OCI-LY7 (cell line): ENCODE measurements at regions not wholly inside any gene's neighbourhood (a gene's known extent, or its start where the extent isn't known, plus 50 kb on each side); places are given as distances from the start of the nearest gene placed in this dataset.

ENCODE experiments used
- EZH2phosphoT487 ChIP-seq: fragments of 200-600 bp; sonication (generic); IDR thresholded peaks from 2 replicates; pipeline ENCODE4 v1.6.1; 2018; ENCODE audit warnings: low read depth, borderline replicate concordance, mild to moderate bottlenecking, mixed run types, antibody characterized with exemption, low read length, moderate library complexity, mixed read lengths
- TF ChIP-seq, protein P1 (sequence below): fragments of 200-600 bp; sonication (generic); conservative IDR thresholded peaks from 2 replicates; pipeline ENCODE4 v1.5.1; 2014; ENCODE audit warnings: mild to moderate bottlenecking, antibody characterized with exemption, low read length, moderate library complexity, mixed read lengths

DNA sequence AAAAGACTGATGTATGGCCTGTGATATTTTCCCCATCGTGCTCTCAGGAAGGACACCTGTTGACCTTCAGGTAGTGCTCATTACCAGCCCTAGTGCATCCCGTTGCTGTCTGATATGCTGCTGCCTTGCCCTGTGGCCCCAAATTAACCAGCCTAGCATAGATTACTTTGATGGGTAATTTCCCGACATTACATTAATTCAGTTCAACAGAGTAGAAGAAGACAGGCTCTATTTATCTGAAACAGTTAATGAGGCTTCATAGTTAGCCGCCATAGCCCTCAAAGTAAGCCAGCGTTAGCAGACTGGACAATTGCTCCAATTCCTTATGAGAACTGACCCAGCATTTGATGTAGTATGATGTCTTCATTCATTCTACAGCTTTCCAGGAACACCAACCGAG, 257.6 kb downstream of the OLFM3 start:
- TF ChIP-seq, protein P1, sequence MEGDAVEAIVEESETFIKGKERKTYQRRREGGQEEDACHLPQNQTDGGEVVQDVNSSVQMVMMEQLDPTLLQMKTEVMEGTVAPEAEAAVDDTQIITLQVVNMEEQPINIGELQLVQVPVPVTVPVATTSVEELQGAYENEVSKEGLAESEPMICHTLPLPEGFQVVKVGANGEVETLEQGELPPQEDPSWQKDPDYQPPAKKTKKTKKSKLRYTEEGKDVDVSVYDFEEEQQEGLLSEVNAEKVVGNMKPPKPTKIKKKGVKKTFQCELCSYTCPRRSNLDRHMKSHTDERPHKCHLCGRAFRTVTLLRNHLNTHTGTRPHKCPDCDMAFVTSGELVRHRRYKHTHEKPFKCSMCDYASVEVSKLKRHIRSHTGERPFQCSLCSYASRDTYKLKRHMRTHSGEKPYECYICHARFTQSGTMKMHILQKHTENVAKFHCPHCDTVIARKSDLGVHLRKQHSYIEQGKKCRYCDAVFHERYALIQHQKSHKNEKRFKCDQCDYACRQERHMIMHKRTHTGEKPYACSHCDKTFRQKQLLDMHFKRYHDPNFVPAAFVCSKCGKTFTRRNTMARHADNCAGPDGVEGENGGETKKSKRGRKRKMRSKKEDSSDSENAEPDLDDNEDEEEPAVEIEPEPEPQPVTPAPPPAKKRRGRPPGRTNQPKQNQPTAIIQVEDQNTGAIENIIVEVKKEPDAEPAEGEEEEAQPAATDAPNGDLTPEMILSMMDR, result no peak
- TF ChIP-seq EZH2phosphoT487, result no peak
